GM12874 (cell line): ENCODE measurements at regions not wholly inside any gene's neighbourhood (a gene's known extent, or its start where the extent isn't known, plus 50 kb on each side); places are given as distances from the start of the nearest gene placed in this dataset.

Experiments
- TF ChIP-seq, protein P1 (sequence below): IDR thresholded peaks from 2 replicates; pipeline ENCODE4 v1.5.1; 2011; ENCODE audit warnings: low read depth, mild to moderate bottlenecking, control low read depth, low read length, moderate library complexity; ENCODE audit not compliant: insufficient read depth

DNA sequence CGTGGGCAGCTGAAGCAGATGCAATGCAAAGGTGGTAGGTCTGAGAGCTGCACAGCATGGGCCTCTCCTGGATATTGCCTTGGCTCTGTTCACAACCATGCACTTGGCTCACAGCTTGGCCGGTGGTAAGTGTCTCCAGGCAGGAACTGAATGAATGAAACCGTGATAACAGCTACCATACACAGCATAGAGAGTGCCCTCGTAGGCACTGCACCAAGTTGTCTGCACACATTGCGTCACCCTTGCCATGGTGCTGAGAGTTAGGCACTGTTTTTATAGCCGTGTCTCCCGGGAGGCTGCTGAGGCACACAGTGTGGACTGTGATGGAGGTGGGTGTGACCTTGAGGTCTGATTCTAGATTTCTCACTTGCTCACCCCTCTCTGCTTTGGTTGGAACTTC, 157.6 kb upstream of the VASH1 start:
- TF ChIP-seq, protein P1, sequence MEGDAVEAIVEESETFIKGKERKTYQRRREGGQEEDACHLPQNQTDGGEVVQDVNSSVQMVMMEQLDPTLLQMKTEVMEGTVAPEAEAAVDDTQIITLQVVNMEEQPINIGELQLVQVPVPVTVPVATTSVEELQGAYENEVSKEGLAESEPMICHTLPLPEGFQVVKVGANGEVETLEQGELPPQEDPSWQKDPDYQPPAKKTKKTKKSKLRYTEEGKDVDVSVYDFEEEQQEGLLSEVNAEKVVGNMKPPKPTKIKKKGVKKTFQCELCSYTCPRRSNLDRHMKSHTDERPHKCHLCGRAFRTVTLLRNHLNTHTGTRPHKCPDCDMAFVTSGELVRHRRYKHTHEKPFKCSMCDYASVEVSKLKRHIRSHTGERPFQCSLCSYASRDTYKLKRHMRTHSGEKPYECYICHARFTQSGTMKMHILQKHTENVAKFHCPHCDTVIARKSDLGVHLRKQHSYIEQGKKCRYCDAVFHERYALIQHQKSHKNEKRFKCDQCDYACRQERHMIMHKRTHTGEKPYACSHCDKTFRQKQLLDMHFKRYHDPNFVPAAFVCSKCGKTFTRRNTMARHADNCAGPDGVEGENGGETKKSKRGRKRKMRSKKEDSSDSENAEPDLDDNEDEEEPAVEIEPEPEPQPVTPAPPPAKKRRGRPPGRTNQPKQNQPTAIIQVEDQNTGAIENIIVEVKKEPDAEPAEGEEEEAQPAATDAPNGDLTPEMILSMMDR, result no peak

DNA sequence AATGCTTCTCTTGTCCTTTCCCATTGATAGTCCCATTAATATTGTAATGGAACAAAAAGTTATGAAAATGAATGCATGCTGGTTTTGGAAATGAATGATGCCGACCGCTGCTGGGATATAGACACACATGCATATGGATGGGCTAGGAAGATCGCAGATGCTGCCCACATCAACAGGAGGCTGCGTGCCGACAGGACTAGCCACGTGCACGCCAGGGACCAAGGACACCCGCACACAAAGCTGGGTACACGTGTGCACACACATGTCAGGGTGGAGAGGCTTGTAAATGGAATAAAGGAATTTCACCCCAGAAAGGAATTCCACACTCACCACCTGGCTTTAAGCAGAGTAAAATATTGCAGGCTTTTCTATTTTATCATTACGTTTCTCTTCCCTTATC, 153.8 kb upstream of the VASH1 start:
- TF ChIP-seq, protein P1, result no peak

DNA sequence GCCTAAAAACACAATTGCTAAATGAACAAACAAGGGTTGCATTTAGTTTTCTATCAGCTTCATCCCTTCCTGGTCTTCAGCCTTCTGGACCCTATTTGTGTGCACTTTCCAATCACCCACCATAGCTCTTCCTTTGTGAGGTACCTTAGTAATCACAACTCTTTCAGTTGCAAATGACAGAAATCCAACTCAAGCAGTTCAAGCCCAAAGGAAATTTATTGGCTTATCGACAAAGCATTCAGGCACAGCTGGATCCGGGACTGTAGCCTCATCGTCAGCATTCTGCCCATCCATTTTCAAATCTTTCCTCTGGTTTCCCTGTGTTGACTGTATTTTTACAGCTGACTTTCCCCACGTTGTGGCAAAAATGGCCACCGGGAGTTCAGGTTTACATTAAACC, 148.6 kb upstream of the VASH1 start:
- TF ChIP-seq, protein P1, result no peak

DNA sequence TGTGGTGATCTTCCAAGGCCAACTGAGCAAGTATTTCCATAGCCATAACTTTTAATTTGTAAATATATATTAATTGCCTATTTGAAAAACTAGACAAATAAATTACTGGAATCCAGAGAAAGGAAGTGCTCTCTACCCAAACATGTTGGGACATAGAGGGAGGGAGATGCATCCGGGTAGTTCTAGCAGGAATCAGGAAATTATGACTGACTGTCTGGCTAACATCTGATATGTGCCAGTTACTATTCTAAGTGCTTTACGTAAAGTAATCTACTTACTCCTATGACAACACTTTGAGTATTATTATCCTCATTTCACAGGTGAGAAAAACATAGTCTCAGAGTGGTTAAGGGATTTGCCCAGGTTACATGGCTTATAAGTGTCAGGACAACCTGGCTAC, 147.7 kb upstream of the VASH1 start:
- TF ChIP-seq, protein P1, result no peak

DNA sequence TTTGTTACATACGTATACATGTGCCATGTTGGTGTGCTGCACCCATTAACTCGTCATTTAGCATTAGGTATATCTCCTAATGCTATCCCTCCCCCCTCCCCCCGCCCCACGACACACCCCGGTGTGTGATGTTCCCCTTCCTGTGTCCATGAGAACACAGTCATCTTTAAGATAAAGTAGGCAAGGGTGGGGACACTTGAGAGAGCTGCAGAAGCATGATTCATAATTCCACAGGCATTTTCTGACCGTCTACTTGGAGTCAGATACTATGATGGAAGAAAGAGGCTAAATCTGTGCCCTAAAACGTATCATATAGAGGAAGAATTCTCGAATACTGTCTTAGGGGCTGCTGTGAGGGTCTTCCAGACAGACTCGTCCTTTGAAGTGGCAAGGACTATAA, 145.9 kb upstream of the VASH1 start:
- TF ChIP-seq, protein P1, result no peak

DNA sequence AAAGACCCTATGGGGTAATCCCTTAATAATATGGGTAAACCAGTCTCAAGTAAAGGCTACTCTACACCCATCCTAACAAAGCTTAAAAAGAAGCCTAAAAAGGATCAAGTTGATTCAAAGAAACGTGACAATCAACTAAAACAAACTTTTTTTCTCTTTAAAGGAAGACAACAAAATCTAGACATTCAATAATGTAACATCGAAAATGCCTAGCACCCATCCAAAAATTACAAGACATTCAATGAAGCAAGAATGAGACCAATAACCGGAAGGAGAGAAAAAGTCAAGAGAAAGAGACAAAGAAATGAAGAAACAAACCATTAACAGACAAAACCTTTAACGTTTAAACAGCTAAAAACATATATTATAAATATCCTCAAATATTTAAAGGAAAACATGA, 143.8 kb upstream of the VASH1 start:
- TF ChIP-seq, protein P1, result no peak

DNA sequence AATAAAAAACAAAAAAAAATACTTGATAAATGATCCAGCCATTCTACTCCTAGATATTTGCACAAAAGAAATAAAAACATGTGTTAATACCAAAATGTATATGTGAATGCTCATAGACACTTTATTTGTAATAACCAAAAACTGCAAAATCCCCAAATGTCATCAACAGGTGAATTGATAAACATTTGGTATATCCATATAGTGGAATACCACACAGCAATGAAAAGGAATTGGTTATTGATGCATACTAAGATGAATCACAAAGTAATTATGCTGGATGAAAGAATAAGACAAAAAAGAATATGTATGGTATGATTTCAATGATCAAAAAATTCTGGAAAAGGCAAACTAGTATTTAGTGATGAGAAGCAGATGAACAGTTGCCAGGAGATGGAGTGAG, 124.7 kb upstream of the VASH1 start:
- TF ChIP-seq, protein P1, result no peak

DNA sequence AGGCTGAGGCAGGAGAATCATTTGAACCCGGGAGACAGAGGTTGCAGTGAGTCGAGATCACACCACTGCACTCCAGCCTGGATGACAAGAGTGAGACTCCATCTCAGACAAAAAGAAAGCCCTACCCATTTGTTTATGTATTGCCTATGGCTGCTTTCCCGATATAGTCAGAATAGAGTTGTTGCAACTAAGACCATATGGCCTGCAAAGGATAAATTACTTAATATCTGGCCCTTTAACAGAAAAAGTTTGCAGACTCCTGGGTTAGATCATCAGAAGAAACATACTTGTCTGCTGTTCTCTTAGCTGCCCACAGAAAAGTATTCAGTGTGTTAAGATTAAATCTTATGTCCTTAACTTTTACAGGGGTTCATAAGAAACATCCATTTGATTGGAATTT, 122.4 kb upstream of the VASH1 start:
- TF ChIP-seq, protein P1, result no peak
